Adrenal gland (tissue), 5 donors: ENCODE measurements at regions not wholly inside any gene's neighbourhood (a gene's known extent, or its start where the extent isn't known, plus 50 kb on each side); places are given as distances from the start of the nearest gene placed in this dataset.

ENCODE experiments used
- POLR2A ChIP-seq, 2 donors: fragments of 450-650 bp; IDR thresholded peaks; one replicate each; pipeline ENCODE4 v1.6.1; 2017; ENCODE audit warnings: antibody characterized with exemption in 2 of 2, mild to moderate bottlenecking in 2 of 2, moderate library complexity in 1 of 2
- TF ChIP-seq, protein P1 (sequence below), 6 experiments: fragments of 450-650 bp in 4 of 6; fragments of 200-600 bp in 2 of 6; sonication (generic) in 1 of 6; IDR thresholded peaks; 1 replicate in 5 of 6; 2 replicates in 1 of 6; pipeline versions ENCODE4 v1.5.1 to v1.8.0; 2016 to 2021; ENCODE audit warnings: antibody characterized with exemption in 6 of 6, mild to moderate bottlenecking in 2 of 6, moderate library complexity in 1 of 6
- donor health status: DM: no; HTN: no; CAD: no.

DNA sequence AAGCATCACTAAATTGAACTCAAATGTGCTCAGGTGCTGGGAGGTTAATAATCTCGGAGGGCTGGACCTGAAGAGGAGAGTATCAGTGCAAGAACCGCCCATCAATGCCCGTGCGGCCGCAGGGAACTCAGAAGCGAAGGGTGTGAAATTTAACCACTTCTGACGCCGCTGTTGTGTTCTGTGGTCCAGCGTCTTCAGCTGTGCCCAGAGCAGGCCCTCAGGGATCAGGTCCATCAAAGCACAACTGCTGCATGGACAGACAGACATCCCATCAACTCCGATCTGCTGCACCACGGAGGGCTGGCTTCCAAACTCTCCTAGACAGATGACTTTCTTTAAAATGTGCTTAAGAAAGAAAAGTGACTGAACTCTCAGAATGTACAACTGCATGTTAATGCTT, 144.9 kb upstream of the TCERG1L start:
- TF ChIP-seq, protein P1, sequence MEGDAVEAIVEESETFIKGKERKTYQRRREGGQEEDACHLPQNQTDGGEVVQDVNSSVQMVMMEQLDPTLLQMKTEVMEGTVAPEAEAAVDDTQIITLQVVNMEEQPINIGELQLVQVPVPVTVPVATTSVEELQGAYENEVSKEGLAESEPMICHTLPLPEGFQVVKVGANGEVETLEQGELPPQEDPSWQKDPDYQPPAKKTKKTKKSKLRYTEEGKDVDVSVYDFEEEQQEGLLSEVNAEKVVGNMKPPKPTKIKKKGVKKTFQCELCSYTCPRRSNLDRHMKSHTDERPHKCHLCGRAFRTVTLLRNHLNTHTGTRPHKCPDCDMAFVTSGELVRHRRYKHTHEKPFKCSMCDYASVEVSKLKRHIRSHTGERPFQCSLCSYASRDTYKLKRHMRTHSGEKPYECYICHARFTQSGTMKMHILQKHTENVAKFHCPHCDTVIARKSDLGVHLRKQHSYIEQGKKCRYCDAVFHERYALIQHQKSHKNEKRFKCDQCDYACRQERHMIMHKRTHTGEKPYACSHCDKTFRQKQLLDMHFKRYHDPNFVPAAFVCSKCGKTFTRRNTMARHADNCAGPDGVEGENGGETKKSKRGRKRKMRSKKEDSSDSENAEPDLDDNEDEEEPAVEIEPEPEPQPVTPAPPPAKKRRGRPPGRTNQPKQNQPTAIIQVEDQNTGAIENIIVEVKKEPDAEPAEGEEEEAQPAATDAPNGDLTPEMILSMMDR (IDR thresholded peaks at IDR 0.05), result no peak
- TF ChIP-seq POLR2A (IDR thresholded peaks at IDR 0.05), result no peak
